ENCODE measurements at regions not wholly inside any gene's neighbourhood (a gene's known extent, or its start where the extent isn't known, plus 50 kb on each side); places are given as distances from the start of the nearest gene placed in this dataset.

DNA sequence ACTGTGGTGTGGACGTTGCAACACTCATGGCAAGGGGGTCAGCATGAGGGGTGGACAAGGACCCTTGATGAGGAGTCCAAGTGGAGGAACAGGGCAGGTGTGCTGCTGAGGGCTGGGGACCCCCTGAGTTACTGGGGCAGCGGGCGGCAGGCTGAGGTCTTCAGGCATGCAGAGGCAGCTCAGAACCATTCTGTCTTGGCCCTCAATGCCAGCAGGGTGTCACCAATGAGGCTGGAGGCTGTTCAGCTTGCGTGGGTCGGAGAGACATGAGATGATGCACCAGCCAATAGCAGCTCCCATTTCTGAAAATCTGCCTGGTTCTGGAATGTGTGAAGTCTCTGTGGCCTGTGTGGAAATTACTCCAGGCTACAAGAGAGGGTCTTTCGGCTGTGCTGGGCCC, 105.4 kb downstream of the INHBB start:
- TF ChIP-seq CTCF (IDR thresholded peaks at IDR 0.05; ENCODE audit: control extremely low read depth in 1 of 3, insufficient read depth in 1 of 3, low read depth in 1 of 3, low read length in 3 of 3) (no peak), TAF1 (IDR thresholded peaks at IDR 0.05; ENCODE audit: low read depth, low read length) (no peak), POLR2AphosphoS5 (IDR thresholded peaks at IDR 0.05; ENCODE audit: low read depth, low read length) (no peak)
